Nephron progenitor cell (in vitro differentiated cells): ENCODE measurements at regions not wholly inside any gene's neighbourhood (a gene's known extent, or its start where the extent isn't known, plus 50 kb on each side); places are given as distances from the start of the nearest gene placed in this dataset.

ENCODE experiments used
- DNase-seq: peaks from one replicate; pipeline ENCODE4 v3.0.0; 2021
- H3K27ac Mint-ChIP-seq: 2 replicates; pipeline ENCODE4 v1.8.0; 2021; ENCODE audit warnings: mild to moderate bottlenecking, moderate library complexity, mixed read lengths
- H3K27me3 Mint-ChIP-seq: 2 replicates; pipeline ENCODE4 v1.8.0; 2021; ENCODE audit warnings: mild to moderate bottlenecking, low read depth, mixed read lengths; ENCODE audit not compliant: poor library complexity
- H3K36me3 Mint-ChIP-seq: 2 replicates; pipeline ENCODE4 v1.8.0; 2021; ENCODE audit warnings: low read depth, mixed read lengths
- H3K4me1 Mint-ChIP-seq: 2 replicates; pipeline ENCODE4 v1.8.0; 2021; ENCODE audit warnings: mixed read lengths
- H3K4me3 Mint-ChIP-seq: 2 replicates; pipeline ENCODE4 v1.8.0; 2021; ENCODE audit warnings: mild to moderate bottlenecking, moderate library complexity, mixed read lengths
- H3K9me3 Mint-ChIP-seq: 2 replicates; pipeline ENCODE4 v1.8.0; 2021; ENCODE audit warnings: mild to moderate bottlenecking, moderate library complexity, mixed read lengths
- TF ChIP-seq, protein P1 (sequence below): fragments of 200-600 bp; sonication (generic); IDR thresholded peaks from 2 replicates; pipeline ENCODE4 v1.5.0; 2021; ENCODE audit warnings: antibody characterized with exemption

GRCh38 chr16:6494716-6495115 is 837.9 kb upstream of the RBFOX1 start:
- DNase-seq: no peak
- Mint-ChIP-seq H3K4me1 (peaks cover 4% of the 10 kb centered on the region), H3K27me3 (peaks cover 3% of the 10 kb centered on the region), H3K36me3 (no peaks in the 10 kb centered on the region), H3K9me3 (no peaks in the 10 kb centered on the region), H3K27ac (no peak overlapping the region), H3K4me3 (no peak overlapping the region)
- TF ChIP-seq, protein P1, sequence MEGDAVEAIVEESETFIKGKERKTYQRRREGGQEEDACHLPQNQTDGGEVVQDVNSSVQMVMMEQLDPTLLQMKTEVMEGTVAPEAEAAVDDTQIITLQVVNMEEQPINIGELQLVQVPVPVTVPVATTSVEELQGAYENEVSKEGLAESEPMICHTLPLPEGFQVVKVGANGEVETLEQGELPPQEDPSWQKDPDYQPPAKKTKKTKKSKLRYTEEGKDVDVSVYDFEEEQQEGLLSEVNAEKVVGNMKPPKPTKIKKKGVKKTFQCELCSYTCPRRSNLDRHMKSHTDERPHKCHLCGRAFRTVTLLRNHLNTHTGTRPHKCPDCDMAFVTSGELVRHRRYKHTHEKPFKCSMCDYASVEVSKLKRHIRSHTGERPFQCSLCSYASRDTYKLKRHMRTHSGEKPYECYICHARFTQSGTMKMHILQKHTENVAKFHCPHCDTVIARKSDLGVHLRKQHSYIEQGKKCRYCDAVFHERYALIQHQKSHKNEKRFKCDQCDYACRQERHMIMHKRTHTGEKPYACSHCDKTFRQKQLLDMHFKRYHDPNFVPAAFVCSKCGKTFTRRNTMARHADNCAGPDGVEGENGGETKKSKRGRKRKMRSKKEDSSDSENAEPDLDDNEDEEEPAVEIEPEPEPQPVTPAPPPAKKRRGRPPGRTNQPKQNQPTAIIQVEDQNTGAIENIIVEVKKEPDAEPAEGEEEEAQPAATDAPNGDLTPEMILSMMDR: no peak

- Mint-ChIP-seq H3K4me1 (no peaks in the 10 kb centered on the region), H3K36me3 (no peaks in the 10 kb centered on the region), H3K4me3 (no peak overlapping the region), H3K9me3 (no peaks in the 10 kb centered on the region), H3K27ac (no peak overlapping the region), H3K27me3 (peaks cover 3% of the 10 kb centered on the region)
- TF ChIP-seq, protein P1: no peak
- no peak for DNase-seq
These were observed 839.1 kb upstream of the RBFOX1 start for GRCh38 chr16:6493555-6493954.

GRCh38 chr16:6492742-6493141 is 839.9 kb upstream of the RBFOX1 start:
- no peak overlapping the region for H3K27ac Mint-ChIP-seq
- no peak for DNase-seq
- no peaks in the 10 kb centered on the region for H3K36me3 Mint-ChIP-seq
- H3K4me1 Mint-ChIP-seq: no peaks in the 10 kb centered on the region
- no peaks in the 10 kb centered on the region for H3K9me3 Mint-ChIP-seq
- TF ChIP-seq, protein P1: no peak
- H3K27me3 Mint-ChIP-seq: peaks cover 3% of the 10 kb centered on the region
- no peak overlapping the region for H3K4me3 Mint-ChIP-seq

- Mint-ChIP-seq H3K27ac (no peak overlapping the region), H3K27me3 (peaks cover 40% of the 10 kb centered on the region)
These were observed 847.7 kb upstream of the RBFOX1 start for GRCh38 chr16:6484935-6485334.

DNA sequence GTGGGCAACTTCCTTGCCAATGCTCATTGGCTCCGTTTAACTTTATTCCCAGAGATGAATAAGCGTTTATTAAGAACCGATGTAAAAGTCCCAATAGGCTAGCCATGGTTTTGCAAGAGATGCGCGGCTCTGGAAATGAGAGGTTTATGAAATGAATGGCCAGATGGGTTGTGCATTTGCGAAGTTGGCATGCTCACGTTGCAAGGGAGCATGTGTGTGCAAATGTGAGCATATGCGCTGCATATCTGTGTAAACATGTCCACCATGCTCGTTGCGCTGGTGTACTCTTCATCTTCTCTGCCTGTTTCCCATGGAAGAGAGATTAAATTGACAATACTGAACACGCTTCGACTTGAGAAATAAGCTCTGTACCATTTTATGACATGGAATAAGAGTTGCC is 848.6 kb upstream of the RBFOX1 start:
- Mint-ChIP-seq H3K36me3 (no peaks in the 10 kb centered on the region), H3K4me1 (peaks cover 6% of the 10 kb centered on the region), H3K27me3 (peaks cover 38% of the 10 kb centered on the region), H3K9me3 (no peaks in the 10 kb centered on the region), H3K27ac (no peak overlapping the region), H3K4me3 (peak overlapping the region; percentile 80)
- DNase-seq: no peak
- TF ChIP-seq, protein P1: no peak

More at GRCh38 chr16:6484935-6485334, 847.7 kb upstream of the RBFOX1 start:
- DNase-seq: no peak
- no peaks in the 10 kb centered on the region for H3K9me3 Mint-ChIP-seq
- H3K4me1 Mint-ChIP-seq: peaks cover 6% of the 10 kb centered on the region
- H3K4me3 Mint-ChIP-seq: no peak overlapping the region
- TF ChIP-seq, protein P1: no peak
- H3K36me3 Mint-ChIP-seq: no peaks in the 10 kb centered on the region

GRCh38 chr16:6483469-6484033 is 849.1 kb upstream of the RBFOX1 start:
- TF ChIP-seq, protein P1: no peak
- H3K4me3 Mint-ChIP-seq: peak overlapping the region; percentile 80

More at GRCh38 chr16:6483469-6484033, 849.1 kb upstream of the RBFOX1 start:
- Mint-ChIP-seq H3K36me3 (no peaks in the 10 kb centered on the region), H3K27me3 (peaks cover 38% of the 10 kb centered on the region), H3K4me1 (peaks cover 6% of the 10 kb centered on the region), H3K27ac (no peak overlapping the region), H3K9me3 (no peaks in the 10 kb centered on the region)
- peak; percentile 51 for DNase-seq
